Spleen (tissue), 7 donors: ENCODE measurements at regions not wholly inside any gene's neighbourhood (a gene's known extent, or its start where the extent isn't known, plus 50 kb on each side); places are given as distances from the start of the nearest gene placed in this dataset.

ENCODE experiments used
- CTCF ChIP-seq, 11 experiments: fragments of 200-600 bp in 7 of 11; fragments of 450-650 bp in 4 of 11; sonication (generic) in 4 of 11; IDR thresholded peaks in 8 of 11; conservative IDR thresholded peaks in 3 of 11; 1 replicate in 7 of 11; 2 replicates in 4 of 11; pipeline versions ENCODE4 v1.4.0 to v1.8.0; 2016 to 2021; ENCODE audit warnings: antibody characterized with exemption in 11 of 11, inconsistent platforms in 4 of 11, mild to moderate bottlenecking in 1 of 11
- POLR2AphosphoS5 ChIP-seq, 3 donors: sonication (generic); formaldehyde crosslinking; IDR thresholded peaks; one replicate each; pipeline ENCODE4 v1.5.1; 2017; ENCODE audit warnings: antibody characterized with exemption in 3 of 3
- donor health status: DM: no; HTN: no; CAD: no; lungs with moderate emphysema.
- donor health status: DM: no; HTN: no; CAD: no.
- donor health status: DM: no; HTN: no; CAD: no.

DNA sequence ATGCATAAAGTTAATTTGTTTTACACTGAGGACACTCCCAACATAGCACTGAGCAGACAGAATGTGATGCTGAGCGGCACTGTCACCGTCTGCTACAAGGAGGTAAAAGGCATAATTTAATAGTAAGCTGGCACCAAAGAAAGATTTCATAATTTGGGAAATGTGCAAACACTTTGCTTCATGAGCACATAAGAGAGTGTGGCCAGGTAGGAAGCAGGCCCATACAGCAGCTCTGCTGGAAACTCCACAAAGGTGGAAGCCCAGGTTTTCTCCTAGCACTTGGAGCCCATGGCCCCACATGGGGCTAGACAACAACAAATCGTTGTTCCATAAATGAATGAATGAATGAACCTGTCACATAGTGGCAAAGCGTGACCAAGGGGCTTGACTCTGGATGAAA, 68.5 kb upstream of the CACNA2D3 start:
- TF ChIP-seq CTCF (IDR thresholded peaks at IDR 0.05 in 8 of 11, conservative IDR thresholded peaks at IDR 0.05 in 3 of 11) (no peak), POLR2AphosphoS5 (IDR thresholded peaks at IDR 0.05) (no peak)
